K562 (cell line): ENCODE measurements at regions not wholly inside any gene's neighbourhood (a gene's known extent, or its start where the extent isn't known, plus 50 kb on each side); places are given as distances from the start of the nearest gene placed in this dataset.

ENCODE experiments used
- ATAC-seq: fragments of 200-7000 bp; cut with Tn5 transposase; 3 replicates; pipeline ENCODE4 v1.9.1; 2020; ENCODE audit warnings: moderate library complexity
- BruUV-seq: library from RNA; stranded (reverse); fragments of 400-500 nt; replicated peaks from 2 replicates; lab custom pipeline; 2021; lab: Mats Ljungman, UMichigan
- CTCF ChIA-PET: fragments of 300-600 bp; formaldehyde crosslinking; extraction: SDS; loops from one replicate; lab custom pipeline; 2021; ENCODE audit warnings: low intra/inter-chr PET ratio; lab: Yijun Ruan, JAX
- POLR2A ChIA-PET: fragments of 300-600, 350-650 bp; sonication (Branson Sonifier 250); formaldehyde crosslinking; extraction: SDS; loops from one replicate; lab custom pipeline; 2021; ENCODE audit warnings: antibody characterized with exemption, inconsistent platforms; lab: Yijun Ruan, JAX
- DNase-seq, 4 experiments: peaks; one replicate each; pipeline versions ENCODE4 v3.0.0 to v3.0.0-alpha.2; 2011 to 2018; ENCODE audit warnings: low spot score in 3 of 4, mixed read lengths in 3 of 4; ENCODE audit errors: extremely low read depth in 1 of 4
- FAIRE-seq: peaks from 2 replicates; lab custom pipeline; 2011; peaks lifted over from hg19 to GRCh38; lab: Jason Lieb, UNC
- H2AFZ ChIP-seq: 2 replicates; pipeline ENCODE4 v1.6.0; 2011; ENCODE audit warnings: low read depth, low read length, control low read depth, inconsistent platforms
- H3K27ac ChIP-seq: fragments of 200-600 bp; 3 replicates; pipeline ENCODE4 v1.8.0; 2011; ENCODE audit warnings: low read depth, mild to moderate bottlenecking, control low read depth, inconsistent platforms, low read length, moderate library complexity, mixed read lengths; ENCODE audit errors: extremely low read depth
- H3K27me3 ChIP-seq, 2 experiments: fragments of 300-600 bp in 1 of 2; 2 replicates in 1 of 2; 3 replicates in 1 of 2; pipeline versions ENCODE4 v1.6.0 to v1.8.0; 2011; ENCODE audit warnings: inconsistent platforms in 2 of 2, low read length in 2 of 2, mild to moderate bottlenecking in 1 of 2, mixed read lengths in 1 of 2, moderate library complexity in 1 of 2; ENCODE audit not compliant: control insufficient read depth in 2 of 2, insufficient read depth in 2 of 2
- H3K36me3 ChIP-seq: fragments of 300-600 bp; 3 replicates; pipeline ENCODE4 v1.8.0; 2011; ENCODE audit warnings: mild to moderate bottlenecking, low read length, inconsistent platforms; ENCODE audit not compliant: control insufficient read depth, insufficient read depth
- H3K4me1 ChIP-seq, 2 experiments: fragments of 200-600 bp in 1 of 2; replicated peaks in 1 of 2; 2 replicates in 1 of 2; 3 replicates in 1 of 2; pipeline versions ENCODE4 v1.5.1 to v1.8.0; 2011; ENCODE audit warnings: inconsistent platforms in 2 of 2, low read length in 2 of 2, mild to moderate bottlenecking in 1 of 2, mixed read lengths in 1 of 2, moderate library complexity in 1 of 2; ENCODE audit not compliant: control insufficient read depth in 2 of 2, insufficient read depth in 2 of 2
- H3K4me2 ChIP-seq: 2 replicates; pipeline ENCODE4 v1.6.1; 2011; ENCODE audit warnings: low read length, control low read depth, inconsistent platforms, mixed read lengths; ENCODE audit not compliant: insufficient read depth
- H3K4me3 ChIP-seq: fragments of 200-600 bp; sonication (generic), shearing (Covaris generic); 2 replicates; pipeline ENCODE4 v1.5.1; 2016; ENCODE audit warnings: control low read depth, inconsistent platforms
- H3K79me2 ChIP-seq: fragments of 200-600 bp; 3 replicates; pipeline ENCODE4 v1.8.0; 2011; ENCODE audit warnings: low read length, inconsistent platforms; ENCODE audit not compliant: control insufficient read depth, insufficient read depth
- H3K9ac ChIP-seq, 2 experiments: 2 replicates each; pipeline versions ENCODE4 v1.6.0 to v1.6.1; 2011; ENCODE audit warnings: low read depth in 2 of 2, low read length in 2 of 2, control low read depth in 1 of 2, inconsistent platforms in 1 of 2, mild to moderate bottlenecking in 1 of 2, mixed read lengths in 1 of 2; ENCODE audit not compliant: insufficient read depth in 1 of 2
- H3K9me1 ChIP-seq: one replicate; pipeline ENCODE4 v1.6.0; 2011; ENCODE audit warnings: inconsistent platforms, mild to moderate bottlenecking, low read length, moderate library complexity; ENCODE audit not compliant: control insufficient read depth, insufficient read depth
- H3K9me3 ChIP-seq: replicated peaks from 2 replicates; pipeline ENCODE4 v1.5.1; 2011; ENCODE audit warnings: low read depth, low read length, inconsistent platforms; ENCODE audit not compliant: control insufficient read depth, insufficient read depth
- H4K20me1 ChIP-seq: replicated peaks from 2 replicates; pipeline ENCODE4 v1.6.1; 2011; ENCODE audit warnings: low read length, inconsistent platforms, mixed read lengths; ENCODE audit not compliant: control insufficient read depth, insufficient read depth
- CBFA2T3 ChIP-seq: fragments of 450-650 bp; IDR thresholded peaks from 2 replicates; pipeline ENCODE4 v1.6.1; 2017
- CBX1 ChIP-seq: sonication (generic); IDR thresholded peaks from 2 replicates; pipeline ENCODE4 v1.6.1; 2016; ENCODE audit warnings: antibody characterized with exemption, low read depth, mild to moderate bottlenecking
- CEBPG ChIP-seq, 3 experiments: fragments of 200-800 bp in 1 of 3; sonication (Bioruptor generic) in 1 of 3; sonication (generic) in 1 of 3; formaldehyde crosslinking in 1 of 3; IDR thresholded peaks in 2 of 3; conservative IDR thresholded peaks in 1 of 3; 2 replicates each; pipeline versions ENCODE4 v1.6.1 to v1.8.0; 2016 to 2022; ENCODE audit warnings: missing compliant biosample characterization in 2 of 3, missing genetic modification characterization in 2 of 3, mild to moderate bottlenecking in 1 of 3, missing genetic modification reagents in 1 of 3
- HNRNPK ChIP-seq: fragments of 200-400 bp; formaldehyde crosslinking; IDR thresholded peaks from one replicate; pipeline ENCODE4 v1.6.1; 2018; ENCODE audit warnings: mild to moderate bottlenecking, low read depth, low read length; ENCODE audit not compliant: poor library complexity, severe bottlenecking
- MEIS2 ChIP-seq: fragments of 450-650 bp; IDR thresholded peaks from 2 replicates; pipeline ENCODE4 v1.6.1; 2014; ENCODE audit warnings: mild to moderate bottlenecking; ENCODE audit not compliant: partially characterized antibody
- SRF ChIP-seq, 2 experiments: fragments of 250-450, 450-650 bp in 1 of 2; sonication (Bioruptor Pico) in 1 of 2; sonication (generic) in 1 of 2; formaldehyde crosslinking; IDR thresholded peaks; 2 replicates each; pipeline versions ENCODE4 v1.5.0 to v1.5.1; 2020 to 2022; ENCODE audit warnings: mild to moderate bottlenecking in 1 of 2, missing genetic modification reagents in 1 of 2
- ZNF3 ChIP-seq: fragments of 250-450 bp; sonication (Bioruptor Pico); IDR thresholded peaks from 2 replicates; pipeline ENCODE4 v1.5.0; 2021; ENCODE audit warnings: mild to moderate bottlenecking, moderate library complexity
- ZNF561 ChIP-seq: fragments of 450-650 bp; formaldehyde crosslinking; conservative IDR thresholded peaks from 2 replicates; pipeline ENCODE4 v1.4.0; 2020; ENCODE audit warnings: mild to moderate bottlenecking, moderate library complexity
- ZNF780A ChIP-seq: fragments of 250-450 bp; sonication (Bioruptor Pico); IDR thresholded peaks from 2 replicates; pipeline ENCODE4 v1.5.0; 2021; ENCODE audit warnings: mild to moderate bottlenecking
- WGBS: fragments of 100-300 bp; shearing (Covaris generic); methylation state at CpG from one replicate; pipeline ENCODE4 v1.1.6; 2016; ENCODE audit warnings: low coverage, mixed read lengths; ENCODE audit not compliant: insufficient coverage; ENCODE audit errors: missing lambda C conversion rate; 5-methylcytosine and 5-hydroxymethylcytosine counted together
- in situ Hi-C: fragments of 300-500 bp; cut with MboI; formaldehyde crosslinking; loops from 4 replicates; pipeline ENCODE4 v1.15.0; 2018; ENCODE audit warnings: inconsistent platforms, mixed read lengths
- intact Hi-C: fragments of 100-400 bp; cut with micrococcal nuclease; formaldehyde crosslinking; loops from 2 replicates; pipeline ENCODE4 v1.14.2; 2022
- TF ChIP-seq, protein P1 (sequence below): fragments of 450-650 bp; IDR thresholded peaks from 2 replicates; pipeline ENCODE4 v1.6.1; 2014; ENCODE audit warnings: low read depth, mild to moderate bottlenecking, moderate library complexity, borderline replicate concordance
- TF ChIP-seq, protein P2 (sequence below), 2 experiments: IDR thresholded peaks; 2 replicates each; pipeline ENCODE4 v1.6.1; 2011; ENCODE audit warnings: borderline replicate concordance in 1 of 2, control low read depth in 1 of 2, low read depth in 1 of 2, low read length in 1 of 2, mild to moderate bottlenecking in 1 of 2, mixed read lengths in 1 of 2, moderate library complexity in 1 of 2; ENCODE audit not compliant: insufficient read depth in 1 of 2, insufficient read length in 1 of 2, poor library complexity in 1 of 2, severe bottlenecking in 1 of 2; ENCODE audit errors: extremely low read depth in 1 of 2

DNA sequence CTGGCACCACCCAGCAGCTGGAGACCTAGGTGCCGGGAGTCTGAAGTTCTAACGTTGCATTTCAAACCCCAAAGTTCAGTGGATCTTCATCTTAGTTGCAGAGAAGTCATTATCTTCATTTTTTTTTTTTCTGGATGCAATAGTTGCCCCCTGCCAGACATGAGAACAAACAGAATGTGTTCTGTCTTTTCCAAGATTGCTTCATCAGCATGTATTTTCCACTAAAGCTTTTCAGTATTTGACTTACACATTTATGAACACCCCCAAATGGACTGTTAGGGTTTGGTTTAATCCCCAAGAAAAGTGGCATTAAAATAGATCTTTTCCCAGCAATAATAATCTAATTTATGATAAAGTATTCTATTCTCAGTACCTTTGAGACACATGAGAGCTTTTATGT, 135.2 kb upstream of the OSMR start (continued):
- no peak for TF ChIP-seq ZNF780A (CRISPR knock-in tag)

DNA sequence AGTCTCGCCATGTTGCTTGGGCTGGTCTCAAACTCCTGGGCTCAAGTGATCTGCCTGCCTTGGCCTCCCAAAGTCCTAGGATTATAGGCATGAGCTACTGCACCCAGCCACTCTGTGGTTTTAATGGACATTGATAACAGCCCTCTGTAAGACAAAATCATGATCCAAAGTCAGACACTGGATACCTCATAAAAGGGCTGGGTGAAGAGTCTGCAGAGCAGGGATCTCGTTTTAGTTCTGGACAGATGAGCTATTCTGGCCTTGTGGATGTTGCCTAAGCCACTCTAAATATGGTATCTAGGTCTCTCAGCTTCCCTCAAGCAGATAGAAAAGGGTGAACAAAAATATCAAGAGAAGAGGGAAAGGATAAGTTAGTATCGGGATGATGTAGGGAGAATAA, 133.4 kb upstream of the OSMR start:
- ChIA-PET CTCF (no interaction called here), POLR2A (interaction anchor here (1.1 kb wide), 1 partner anchor 9 kb away, joined by 5 read pairs; no protein-coding TSS in a partner anchor)
- Histone ChIP-seq H3K36me3 (no peaks in the 10 kb centered on the region), H3K4me1 (no peaks in the 10 kb centered on the region; a peak in 1 of 5 replicates), H3K79me2 (no peaks in the 10 kb centered on the region), H3K4me2 (no peak overlapping the region), H3K27me3 (peaks cover 3 to 10% of the 10 kb centered on the region in 2 experiments; a peak in 1 of 5 replicates), H3K9me1 (no peaks in the 10 kb centered on the region), H4K20me1 (no peaks in the 10 kb centered on the region), H3K4me3 (no peak overlapping the region), H2AFZ (no peak overlapping the region), H3K9ac (no peak overlapping the region), H3K27ac (no peak overlapping the region), H3K9me3 (no peaks in the 10 kb centered on the region)
- intact Hi-C loops (no loop called here), in situ Hi-C loops (no loop called here)
- FAIRE-seq (no peak), DNase-seq (no peak), ATAC-seq (no peak)
- TF ChIP-seq CBFA2T3 (no peak), CBX1 (no peak), ZNF3 (CRISPR knock-in tag) (no peak)
- BruUV-seq = no TSS peak
- WGBS = 0% methylated on average over 3 of the region's 3 CpGs

DNA sequence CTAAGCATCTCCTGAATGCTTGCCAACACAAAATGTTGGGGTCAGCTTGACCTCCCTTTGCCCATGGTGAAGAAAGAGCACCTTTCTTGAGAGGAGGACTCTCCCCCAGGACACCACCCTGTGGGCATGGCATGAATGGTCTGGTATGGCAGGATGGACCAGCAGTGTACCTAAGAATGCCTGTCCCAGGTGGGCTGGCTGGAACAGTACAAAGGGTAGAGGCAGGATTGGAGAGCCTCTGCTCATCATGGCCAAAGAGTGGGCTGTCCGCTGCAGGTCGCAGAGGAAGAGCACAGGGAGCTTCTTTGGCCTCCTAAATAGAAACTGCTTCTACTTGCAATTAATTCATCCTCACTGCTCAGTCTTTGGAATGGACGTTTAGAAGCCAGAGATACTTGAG, 131.6 kb upstream of the OSMR start:
- Histone ChIP-seq H4K20me1 (no peaks in the 10 kb centered on the region), H3K9me1 (no peaks in the 10 kb centered on the region), H3K9me3 (no peaks in the 10 kb centered on the region), H3K27ac (no peak overlapping the region), H2AFZ (no peak overlapping the region), H3K9ac (no peak overlapping the region), H3K4me1 (no peaks in the 10 kb centered on the region), H3K4me3 (no peak overlapping the region), H3K27me3 (peaks cover 3 to 10% of the 10 kb centered on the region in 2 experiments; a peak in 1 of 5 replicates), H3K79me2 (no peaks in the 10 kb centered on the region), H3K4me2 (no peak overlapping the region), H3K36me3 (no peaks in the 10 kb centered on the region)
- ATAC-seq (no peak), DNase-seq (no peak), FAIRE-seq (no peak)
- ChIA-PET CTCF (no interaction called here), POLR2A (interaction anchor here (0.6 kb wide), 1 partner anchor 951 kb away, joined by 3 read pairs; no protein-coding TSS in a partner anchor)
- 0% methylated on average over 3 of the region's 3 CpGs for WGBS
- BruUV-seq = no TSS peak
- intact Hi-C loops = no loop called here
- in situ Hi-C loops = no loop called here
- TF ChIP-seq, protein P1, sequence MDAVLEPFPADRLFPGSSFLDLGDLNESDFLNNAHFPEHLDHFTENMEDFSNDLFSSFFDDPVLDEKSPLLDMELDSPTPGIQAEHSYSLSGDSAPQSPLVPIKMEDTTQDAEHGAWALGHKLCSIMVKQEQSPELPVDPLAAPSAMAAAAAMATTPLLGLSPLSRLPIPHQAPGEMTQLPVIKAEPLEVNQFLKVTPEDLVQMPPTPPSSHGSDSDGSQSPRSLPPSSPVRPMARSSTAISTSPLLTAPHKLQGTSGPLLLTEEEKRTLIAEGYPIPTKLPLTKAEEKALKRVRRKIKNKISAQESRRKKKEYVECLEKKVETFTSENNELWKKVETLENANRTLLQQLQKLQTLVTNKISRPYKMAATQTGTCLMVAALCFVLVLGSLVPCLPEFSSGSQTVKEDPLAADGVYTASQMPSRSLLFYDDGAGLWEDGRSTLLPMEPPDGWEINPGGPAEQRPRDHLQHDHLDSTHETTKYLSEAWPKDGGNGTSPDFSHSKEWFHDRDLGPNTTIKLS = no peak
- TF ChIP-seq, protein P2, sequence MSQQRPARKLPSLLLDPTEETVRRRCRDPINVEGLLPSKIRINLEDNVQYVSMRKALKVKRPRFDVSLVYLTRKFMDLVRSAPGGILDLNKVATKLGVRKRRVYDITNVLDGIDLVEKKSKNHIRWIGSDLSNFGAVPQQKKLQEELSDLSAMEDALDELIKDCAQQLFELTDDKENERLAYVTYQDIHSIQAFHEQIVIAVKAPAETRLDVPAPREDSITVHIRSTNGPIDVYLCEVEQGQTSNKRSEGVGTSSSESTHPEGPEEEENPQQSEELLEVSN (IDR thresholded peaks at IDR 0.05; ENCODE audit: borderline replicate concordance in 1 of 2, extremely low read depth in 1 of 2, insufficient read depth in 1 of 2, insufficient read length in 1 of 2, low read depth in 1 of 2, low read length in 1 of 2, poor library complexity in 1 of 2, severe bottlenecking in 1 of 2) = no peak
- TF ChIP-seq ZNF561 (CRISPR knock-in tag) (no peak), CEBPG (CRISPR knock-in tag; IDR thresholded peaks at IDR 0.05) (no peak), CEBPG (tag; conservative IDR thresholded peaks at IDR 0.05 in 1 of 2, IDR thresholded peaks at IDR 0.05 in 1 of 2) (no peak), ZNF780A (CRISPR knock-in tag) (no peak), HNRNPK (no peak), SRF (CRISPR knock-in tag; IDR thresholded peaks at IDR 0.05) (no peak), MEIS2 (no peak)
